Endothelial cell of umbilical vein (primary cell): ENCODE measurements at regions not wholly inside any gene's neighbourhood (a gene's known extent, or its start where the extent isn't known, plus 50 kb on each side); places are given as distances from the start of the nearest gene placed in this dataset.

Source experiments
- BruUV-seq: library from RNA; stranded (reverse); fragments of 400-500 nt; replicated peaks from 2 replicates; lab custom pipeline; 2021; lab: Mats Ljungman, UMichigan
- CTCF ChIA-PET: fragments of 300-600, 350-600 bp; sonication (Branson Sonifier 250); formaldehyde crosslinking; loops from one replicate; lab custom pipeline; 2021; ENCODE audit warnings: antibody characterized with exemption, inconsistent platforms; lab: Charles Lee
- POLR2A ChIA-PET: fragments of 300-600, 350-600 bp; sonication (Branson Sonifier 250); formaldehyde crosslinking; loops from one replicate; lab custom pipeline; 2021; ENCODE audit warnings: antibody characterized with exemption, inconsistent platforms; lab: Charles Lee
- DNase-seq: peaks from one replicate; pipeline ENCODE4 v3.0.0-alpha.2; 2011; ENCODE audit warnings: low read depth, low spot score
- FAIRE-seq: peaks from 2 replicates; lab custom pipeline; 2011; peaks lifted over from hg19 to GRCh38; lab: Jason Lieb, UNC
- H2AFZ ChIP-seq: 2 replicates; pipeline ENCODE4 v1.6.0; 2012; ENCODE audit warnings: low read depth, low read length, control low read depth, inconsistent platforms
- H3K27ac ChIP-seq: 2 replicates; pipeline ENCODE4 v1.5.1; 2011; ENCODE audit warnings: low read depth, mild to moderate bottlenecking, control low read depth, low read length, moderate library complexity; ENCODE audit not compliant: insufficient read depth
- H3K27me3 ChIP-seq, 2 experiments: 2 replicates each; pipeline versions ENCODE4 v1.6.0 to v1.6.1; 2011; ENCODE audit warnings: low read length in 2 of 2, mixed read lengths in 1 of 2; ENCODE audit not compliant: control insufficient read depth in 2 of 2, insufficient read depth in 2 of 2
- H3K36me3 ChIP-seq, 2 experiments: 2 replicates in 1 of 2; 3 replicates in 1 of 2; pipeline ENCODE4 v1.5.1; 2011; ENCODE audit warnings: low read length in 2 of 2, mild to moderate bottlenecking in 1 of 2, moderate library complexity in 1 of 2; ENCODE audit not compliant: control insufficient read depth in 2 of 2, insufficient read depth in 2 of 2; ENCODE audit errors: extremely low read depth in 1 of 2
- H3K4me1 ChIP-seq: 3 replicates; pipeline ENCODE4 v1.5.1; 2011; ENCODE audit warnings: mild to moderate bottlenecking, low read length; ENCODE audit not compliant: control insufficient read depth, insufficient read depth; ENCODE audit errors: extremely low read depth
- H3K4me2 ChIP-seq: 2 replicates; pipeline ENCODE4 v1.6.1; 2011; ENCODE audit warnings: low read length, control low read depth, mixed read lengths; ENCODE audit not compliant: insufficient read depth
- H3K4me3 ChIP-seq, 3 experiments: fragments of 200-600 bp in 1 of 3; sonication (generic), shearing (Covaris generic) in 1 of 3; replicated peaks in 1 of 3; 2 replicates each; pipeline ENCODE4 v1.5.1; 2011 to 2016; ENCODE audit warnings: control low read depth in 3 of 3, low read length in 3 of 3, mild to moderate bottlenecking in 2 of 3, inconsistent platforms in 1 of 3, low read depth in 1 of 3, moderate library complexity in 1 of 3; ENCODE audit not compliant: insufficient read depth in 1 of 3
- H3K79me2 ChIP-seq: 2 replicates; pipeline ENCODE4 v1.6.0; 2012; ENCODE audit warnings: low read length, inconsistent platforms; ENCODE audit not compliant: control insufficient read depth, insufficient read depth
- H3K9ac ChIP-seq: replicated peaks from 2 replicates; pipeline ENCODE3; 2011; ENCODE audit warnings: low read length, control low read depth; ENCODE audit not compliant: insufficient read depth; ENCODE audit errors: extremely low read depth
- H3K9me1 ChIP-seq: replicated peaks from 3 replicates; pipeline ENCODE4 v1.6.0; 2011; ENCODE audit warnings: mild to moderate bottlenecking, low read length; ENCODE audit not compliant: control insufficient read depth, insufficient read depth; ENCODE audit errors: extremely low read depth
- H3K9me3 ChIP-seq: replicated peaks from 2 replicates; pipeline ENCODE4 v1.5.1; 2012; ENCODE audit warnings: low read length, inconsistent platforms; ENCODE audit not compliant: control insufficient read depth, insufficient read depth
- H4K20me1 ChIP-seq: replicated peaks from 2 replicates; pipeline ENCODE3; 2011; ENCODE audit warnings: mild to moderate bottlenecking, low read length; ENCODE audit not compliant: control insufficient read depth, insufficient read depth; ENCODE audit errors: extremely low read depth
- CTCF ChIP-seq, 2 donors: IDR thresholded peaks; 1 replicate in 1 of 2; 2 replicates in 1 of 2; pipeline ENCODE4 v1.5.1; 2011; ENCODE audit warnings: low read length in 2 of 2, mild to moderate bottlenecking in 2 of 2, moderate library complexity in 2 of 2, control low read depth in 1 of 2, inconsistent platforms in 1 of 2, low read depth in 1 of 2; ENCODE audit not compliant: insufficient read depth in 1 of 2; ENCODE audit errors: extremely low read depth in 1 of 2
- EZH2 ChIP-seq: IDR thresholded peaks from 2 replicates; pipeline ENCODE4 v1.6.1; 2012; ENCODE audit warnings: borderline replicate concordance, low read depth, mild to moderate bottlenecking, moderate library complexity, low read length, inconsistent platforms; ENCODE audit not compliant: severe bottlenecking
- FOS ChIP-seq: IDR thresholded peaks from 2 replicates; pipeline ENCODE4 v1.6.1; 2011; ENCODE audit warnings: mild to moderate bottlenecking, low read length, moderate library complexity, borderline replicate concordance; ENCODE audit not compliant: insufficient read depth
- GATA2 ChIP-seq: IDR thresholded peaks from 2 replicates; pipeline ENCODE4 v1.7.0; 2011; ENCODE audit warnings: low read depth, mild to moderate bottlenecking, moderate library complexity, mixed read lengths, low read length; ENCODE audit not compliant: insufficient read length, insufficient read depth
- JUN ChIP-seq: IDR thresholded peaks from 2 replicates; pipeline ENCODE4 v1.6.1; 2011; ENCODE audit warnings: borderline replicate concordance, low read depth; ENCODE audit not compliant: insufficient read length, insufficient read depth
- MAX ChIP-seq: IDR thresholded peaks from 2 replicates; pipeline ENCODE4 v1.6.1; 2011; ENCODE audit not compliant: insufficient read depth, insufficient read length
- MYC ChIP-seq: IDR thresholded peaks from one replicate; pipeline ENCODE4 v1.6.1; 2011; ENCODE audit warnings: mild to moderate bottlenecking, low read depth, low read length
- POLR2A ChIP-seq: IDR thresholded peaks from 2 replicates; pipeline ENCODE4 v1.6.1; 2012; ENCODE audit warnings: low read depth, mild to moderate bottlenecking, control low read depth, low read length
- POLR2AphosphoS5 ChIP-seq: IDR thresholded peaks from 2 replicates; pipeline ENCODE4 v1.6.1; 2012; ENCODE audit warnings: low read depth, mild to moderate bottlenecking, control low read depth, low read length, moderate library complexity; ENCODE audit not compliant: insufficient read depth
- dilution Hi-C: fragments of 300-500 bp; cut with MboI; formaldehyde crosslinking; loops from one replicate; pipeline ENCODE4 v1.15.0; 2019; ENCODE audit warnings: low sequenced_read_pairs; ENCODE audit not compliant: extremely low pct_ligation_motif_present
- intact Hi-C: fragments of 100-400 bp; cut with micrococcal nuclease; formaldehyde crosslinking; loops from one replicate; pipeline ENCODE4 v1.10.0; 2022

GRCh38 chr11:100593291-100593690 is 93.8 kb upstream of the ARHGAP42 start:
- H3K9me1 ChIP-seq = no peaks in the 10 kb centered on the region
- no peak overlapping the region for H2AFZ ChIP-seq
- no peaks in the 10 kb centered on the region for H4K20me1 ChIP-seq
- H3K4me1 ChIP-seq = no peaks in the 10 kb centered on the region
- no peak overlapping the region for H3K4me2 ChIP-seq
- dilution Hi-C loops = no loop called here
- TF ChIP-seq MYC = no peak
- no peak for TF ChIP-seq JUN
- TF ChIP-seq POLR2A = no peak
- no peak for TF ChIP-seq MAX
- TF ChIP-seq GATA2 = no peak
- no peak for TF ChIP-seq FOS
- no peak for TF ChIP-seq EZH2
- TF ChIP-seq POLR2AphosphoS5 = no peak
- no peak for TF ChIP-seq CTCF (IDR thresholded peaks at IDR 0.05; ENCODE audit: extremely low read depth in 1 of 2, insufficient read depth in 1 of 2, low read depth in 1 of 2, low read length in 2 of 2)
- no peaks in the 10 kb centered on the region for H3K9me3 ChIP-seq
- POLR2A ChIA-PET = no interaction called here
- intact Hi-C loops = no loop called here
- no peak overlapping the region for H3K9ac ChIP-seq
- no peaks in the 10 kb centered on the region for H3K36me3 ChIP-seq
- peaks cover 1 to 3% of the 10 kb centered on the region in 2 experiments for H3K27me3 ChIP-seq
- no peak for FAIRE-seq
- DNase-seq = no peak
- no peak overlapping the region for H3K27ac ChIP-seq
- H3K79me2 ChIP-seq = no peaks in the 10 kb centered on the region
- CTCF ChIA-PET = interaction anchor here (0.9 kb wide), 1 partner anchor 16 kb away, joined by 3 read pairs; no protein-coding TSS in a partner anchor
- no peak overlapping the region for H3K4me3 ChIP-seq
- BruUV-seq = no TSS peak
